GM23338 (cell line): ENCODE measurements at regions not wholly inside any gene's neighbourhood (a gene's known extent, or its start where the extent isn't known, plus 50 kb on each side); places are given as distances from the start of the nearest gene placed in this dataset.

ENCODE experiments used
- CREB1 ChIP-seq: fragments of 250-450 bp; sonication (Bioruptor Pico); IDR thresholded peaks from 2 replicates; pipeline ENCODE4 v1.5.0; 2020; ENCODE audit warnings: low read depth, mild to moderate bottlenecking, moderate library complexity
- CTCF ChIP-seq, 2 experiments: fragments of 200-600 bp in 1 of 2; sonication (generic) in 1 of 2; conservative IDR thresholded peaks; 2 replicates each; pipeline versions ENCODE4 v1.5.1 to v1.6.1; 2016 to 2017; ENCODE audit warnings: antibody characterized with exemption in 2 of 2, low read depth in 2 of 2, mild to moderate bottlenecking in 2 of 2, moderate library complexity in 1 of 2
- ETS1 ChIP-seq: IDR thresholded peaks from 2 replicates; pipeline ENCODE4 v1.6.1; 2016; ENCODE audit warnings: antibody characterized with exemption
- EZH2 ChIP-seq: fragments of 200-600 bp; sonication (generic); IDR thresholded peaks from one replicate; pipeline ENCODE4 v1.8.0; 2017; ENCODE audit warnings: antibody characterized with exemption, mild to moderate bottlenecking, low read depth; ENCODE audit not compliant: unreplicated experiment
- EZH2phosphoT487 ChIP-seq: fragments of 200-600 bp; sonication (generic); IDR thresholded peaks from one replicate; pipeline ENCODE4 v1.8.1; 2018; ENCODE audit warnings: antibody characterized with exemption; ENCODE audit not compliant: unreplicated experiment
- JUNB ChIP-seq: IDR thresholded peaks from one replicate; pipeline ENCODE4 v1.6.1; 2016; ENCODE audit warnings: antibody characterized with exemption; ENCODE audit not compliant: unreplicated experiment
- POLR2AphosphoS5 ChIP-seq: IDR thresholded peaks from 2 replicates; pipeline ENCODE4 v1.6.1; 2016; ENCODE audit warnings: antibody characterized with exemption, low read depth
- REST ChIP-seq: IDR thresholded peaks from one replicate; pipeline ENCODE4 v1.6.1; 2018; ENCODE audit warnings: antibody characterized with exemption; ENCODE audit not compliant: unreplicated experiment

GRCh38 chr9:80465556-80465955 lies 893.8 kb downstream of the TLE4 start:
- TF ChIP-seq EZH2phosphoT487 = no peak
- no peak for TF ChIP-seq CTCF (conservative IDR thresholded peaks at IDR 0.05; ENCODE audit: low read depth in 2 of 2)
- no peak for TF ChIP-seq REST
- no peak for TF ChIP-seq POLR2AphosphoS5
- TF ChIP-seq CREB1 (CRISPR knock-in tag) = no peak
- no peak for TF ChIP-seq ETS1
- no peak for TF ChIP-seq EZH2
- TF ChIP-seq JUNB = no peak
